HAP-1 (cell line): ENCODE measurements at regions not wholly inside any gene's neighbourhood (a gene's known extent, or its start where the extent isn't known, plus 50 kb on each side); places are given as distances from the start of the nearest gene placed in this dataset.

ENCODE experiments used
- DNase-seq, 2 experiments: peaks; one replicate each; pipeline ENCODE4 v3.0.0-alpha.2; 2016 to 2020; ENCODE audit warnings: low spot score in 2 of 2
- H3K27me3 ChIP-seq: fragments of 250-450 bp; sonication (Bioruptor Pico); 2 replicates; pipeline ENCODE4 v1.5.1; 2020; ENCODE audit warnings: low read depth, mild to moderate bottlenecking, moderate library complexity
- H3K36me3 ChIP-seq: fragments of 250-450 bp; sonication (Bioruptor Pico); replicated peaks from 2 replicates; pipeline ENCODE4 v1.5.1; 2020; ENCODE audit warnings: mild to moderate bottlenecking
- H3K4me1 ChIP-seq: fragments of 250-450 bp; sonication (Bioruptor Pico); 2 replicates; pipeline ENCODE4 v1.5.1; 2020; ENCODE audit warnings: mild to moderate bottlenecking
- H3K4me3 ChIP-seq: fragments of 250-450 bp; sonication (Bioruptor Pico); 2 replicates; pipeline ENCODE4 v1.5.1; 2020; ENCODE audit warnings: mild to moderate bottlenecking, moderate library complexity
- H3K9me3 ChIP-seq: fragments of 250-450 bp; sonication (Bioruptor Pico); 2 replicates; pipeline ENCODE4 v1.5.1; 2020; ENCODE audit warnings: mild to moderate bottlenecking, moderate library complexity
- in situ Hi-C: fragments of 300-500 bp; cut with MboI; formaldehyde crosslinking; loops from 3 replicates; pipeline ENCODE4 v1.14.3; 2020; ENCODE audit warnings: low sequenced_read_pairs, inconsistent platforms, mixed read lengths

- no peaks in the 10 kb centered on the region for H3K36me3 ChIP-seq
- no peaks in the 10 kb centered on the region for H3K4me1 ChIP-seq
- no peaks in the 10 kb centered on the region for H3K9me3 ChIP-seq
- in situ Hi-C loops = no loop called here
- peaks cover 33% of the 10 kb centered on the region for H3K27me3 ChIP-seq
- no peak for DNase-seq
- no peak overlapping the region for H3K4me3 ChIP-seq
These were observed 53.8 kb upstream of the CORO2B start for GRCh38 chr15:68524753-68525584.

- in situ Hi-C loops = no loop called here
- Histone ChIP-seq H3K4me3 (no peak overlapping the region), H3K9me3 (no peaks in the 10 kb centered on the region), H3K27me3 (peaks cover 28% of the 10 kb centered on the region), H3K36me3 (no peaks in the 10 kb centered on the region), H3K4me1 (no peaks in the 10 kb centered on the region)
- no peak for DNase-seq
These were observed 53.0 kb upstream of the CORO2B start for GRCh38 chr15:68525815-68526214.

GRCh38 chr15:68526269-68526668 is 52.5 kb upstream of the CORO2B start:
- Histone ChIP-seq H3K4me1 (no peaks in the 10 kb centered on the region), H3K36me3 (no peaks in the 10 kb centered on the region), H3K4me3 (no peak overlapping the region), H3K9me3 (no peaks in the 10 kb centered on the region), H3K27me3 (peaks cover 26% of the 10 kb centered on the region)
- DNase-seq = no peak
- in situ Hi-C loops = no loop called here

- Histone ChIP-seq H3K4me3 (no peak overlapping the region), H3K27me3 (peaks cover 25% of the 10 kb centered on the region), H3K9me3 (no peaks in the 10 kb centered on the region), H3K4me1 (no peaks in the 10 kb centered on the region), H3K36me3 (no peaks in the 10 kb centered on the region)
- in situ Hi-C loops = no loop called here
- no peak for DNase-seq
These were observed 52.0 kb upstream of the CORO2B start for GRCh38 chr15:68526784-68527183.

GRCh38 chr15:68528626-68529290 is 50.0 kb upstream of the CORO2B start:
- no peak for DNase-seq
- H3K9me3 ChIP-seq = 0 out of 2 replicates have a peak, but pooled peaks cover 3% of the 10 kb centered on the region
- no peaks in the 10 kb centered on the region for H3K36me3 ChIP-seq
- no peak overlapping the region for H3K4me3 ChIP-seq
- in situ Hi-C loops = no loop called here
- peaks cover 25% of the 10 kb centered on the region for H3K27me3 ChIP-seq
- no peaks in the 10 kb centered on the region for H3K4me1 ChIP-seq
